ENCODE measurements at regions not wholly inside any gene's neighbourhood (a gene's known extent, or its start where the extent isn't known, plus 50 kb on each side); places are given as distances from the start of the nearest gene placed in this dataset.

DNA sequence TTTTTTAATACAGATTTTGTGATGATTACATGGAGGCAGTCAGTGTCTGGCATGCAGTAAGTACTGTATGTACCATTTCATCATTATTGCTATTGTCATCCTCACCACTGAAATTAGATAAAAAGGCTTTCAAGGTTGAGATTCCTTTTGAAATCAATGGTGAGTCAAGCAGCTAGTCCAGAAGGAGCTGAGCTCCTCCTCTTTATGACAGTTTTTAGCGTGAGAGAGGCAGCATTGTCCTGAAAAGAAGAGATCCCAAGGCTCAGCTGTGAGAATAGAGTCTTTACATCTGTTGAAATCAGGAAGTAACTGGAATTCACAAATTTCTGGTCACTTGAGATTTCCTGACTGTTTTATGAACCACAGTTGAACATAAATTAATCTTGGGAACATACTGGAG is 161.9 kb downstream of the PAX1 start:
- intact Hi-C loops (cut with micrococcal nuclease) = no loop called here

DNA sequence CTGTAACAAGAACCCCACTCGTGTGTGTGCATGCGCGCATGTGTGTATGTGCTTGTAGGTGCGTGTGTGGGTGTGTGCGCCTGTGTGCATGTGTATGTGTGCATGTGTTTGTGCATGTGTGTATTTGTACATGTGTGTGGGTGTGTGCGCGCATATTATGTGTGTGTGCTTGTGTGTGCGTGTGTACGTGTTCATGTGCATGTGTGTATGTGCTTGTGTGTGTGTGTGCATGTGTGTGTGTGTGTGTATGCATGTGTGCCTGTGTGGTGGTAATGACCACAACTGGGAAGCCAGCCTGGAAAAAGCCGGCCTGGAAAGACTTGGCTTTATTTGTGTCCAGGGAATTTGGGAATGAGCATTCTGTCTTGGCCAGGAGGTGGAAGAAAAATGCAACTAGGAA is 157.5 kb downstream of the PAX1 start:
- intact Hi-C loops (cut with micrococcal nuclease) = no loop called here

DNA sequence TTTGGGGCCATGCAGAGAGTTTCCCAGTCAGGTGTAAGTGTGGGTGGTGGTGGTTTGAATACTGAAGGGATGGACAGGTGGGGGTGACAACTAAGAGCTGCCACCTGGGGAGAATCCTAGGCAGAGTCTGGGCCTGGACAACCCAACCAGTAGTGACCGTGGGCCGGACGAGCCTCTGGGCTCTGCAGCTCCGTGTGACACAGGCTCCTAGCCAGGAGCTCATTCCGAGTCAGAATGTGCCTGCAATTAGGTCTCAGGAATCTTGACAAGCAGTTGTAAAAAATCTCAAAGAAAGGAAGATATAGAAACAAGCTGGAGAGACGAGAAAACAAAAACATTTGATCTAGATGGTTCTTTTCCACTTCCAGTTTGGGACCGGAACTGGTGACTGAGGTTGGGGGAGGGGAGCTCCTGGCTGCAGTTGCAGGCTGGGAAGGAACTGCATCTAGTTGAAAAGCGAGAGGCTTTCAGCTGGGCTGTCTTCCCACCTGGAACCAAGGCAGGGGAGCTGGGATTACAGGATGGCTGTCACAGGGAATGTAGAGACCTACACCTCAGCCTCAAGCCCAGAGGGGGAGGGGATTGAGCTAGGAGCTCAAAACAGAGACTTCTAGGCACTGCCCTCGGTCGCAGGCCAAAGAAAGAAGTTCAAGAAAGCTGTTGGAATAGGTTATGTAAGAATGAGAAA is 156.9 kb downstream of the PAX1 start:
- intact Hi-C loops (cut with micrococcal nuclease) = no loop called here

DNA sequence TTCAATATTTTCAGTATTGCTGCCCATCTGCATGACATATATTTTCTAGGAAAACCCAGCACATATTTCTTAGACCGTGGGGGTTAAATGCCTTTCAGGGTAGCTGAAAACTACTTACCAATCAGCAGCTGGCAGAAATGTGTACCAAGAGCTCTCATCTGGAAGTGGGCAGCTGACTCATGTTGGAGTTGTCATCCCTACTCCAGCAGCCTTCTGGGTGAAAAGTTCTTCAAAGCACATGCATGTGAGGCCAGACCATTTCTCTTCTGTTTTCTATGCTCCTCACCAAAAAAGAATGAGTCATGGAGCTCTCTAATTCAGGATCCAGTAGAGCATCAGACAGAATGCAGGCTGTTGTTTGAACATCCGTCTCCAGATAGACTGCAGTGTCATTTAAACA is 135.5 kb downstream of the PAX1 start:
- intact Hi-C loops (cut with micrococcal nuclease) = no loop called here

DNA sequence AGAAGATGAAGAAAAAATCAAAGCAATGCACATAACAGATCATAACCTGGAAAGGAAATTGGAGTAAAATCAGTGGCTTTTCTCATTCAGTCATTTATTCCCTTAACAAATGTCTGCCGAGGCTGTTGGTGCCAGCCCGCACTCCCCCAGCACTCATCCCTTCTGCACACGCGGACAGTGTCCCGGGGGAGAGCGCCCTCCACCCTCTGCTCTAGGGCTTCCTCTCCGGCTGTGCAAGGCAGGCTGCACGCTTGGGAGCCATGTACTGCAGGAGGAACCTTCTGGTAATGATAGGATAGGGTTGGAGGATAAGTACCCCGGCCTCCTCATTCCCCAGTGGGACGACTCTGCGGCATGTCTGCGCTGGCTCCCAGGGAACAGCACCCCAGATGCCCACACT is 134.5 kb downstream of the PAX1 start:
- intact Hi-C loops (cut with micrococcal nuclease) = no loop called here

DNA sequence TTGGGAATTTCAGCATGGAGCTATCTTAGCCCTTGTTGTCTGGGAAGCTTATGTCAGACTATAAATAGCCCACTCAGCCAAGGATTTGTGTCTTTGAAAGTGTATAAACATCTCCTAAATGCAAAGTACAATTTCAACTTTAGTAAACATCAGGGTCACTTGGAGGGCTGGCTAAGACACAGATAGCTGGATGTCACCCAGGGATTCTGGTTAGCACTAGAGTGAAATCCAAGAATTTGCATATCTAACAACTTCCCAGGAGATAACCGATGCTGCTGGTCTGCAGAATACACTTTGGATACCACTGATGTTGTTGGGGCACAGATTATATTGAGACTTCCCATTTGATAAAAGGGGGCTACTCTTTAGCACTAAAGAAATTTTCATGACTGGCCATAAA is 130.9 kb downstream of the PAX1 start:
- intact Hi-C loops (cut with micrococcal nuclease) = no loop called here

DNA sequence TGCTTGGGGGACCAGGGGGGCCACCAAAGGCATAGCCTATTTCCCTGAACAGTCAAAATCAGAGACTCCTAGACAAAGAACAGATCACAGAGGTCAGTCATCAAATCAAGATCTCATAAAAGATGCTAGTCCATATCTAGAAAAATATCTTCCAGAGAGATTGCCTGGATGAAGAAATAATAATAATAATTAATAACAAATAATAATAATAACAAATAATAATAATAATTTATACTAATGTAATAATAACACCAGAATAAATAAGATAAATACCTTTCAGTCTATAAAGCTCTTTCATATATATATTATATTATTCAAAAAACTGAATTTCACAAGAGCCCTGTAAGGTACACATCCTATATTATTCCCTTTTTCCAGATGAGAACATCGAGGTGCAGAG is 129.6 kb downstream of the PAX1 start:
- intact Hi-C loops (cut with micrococcal nuclease) = no loop called here

DNA sequence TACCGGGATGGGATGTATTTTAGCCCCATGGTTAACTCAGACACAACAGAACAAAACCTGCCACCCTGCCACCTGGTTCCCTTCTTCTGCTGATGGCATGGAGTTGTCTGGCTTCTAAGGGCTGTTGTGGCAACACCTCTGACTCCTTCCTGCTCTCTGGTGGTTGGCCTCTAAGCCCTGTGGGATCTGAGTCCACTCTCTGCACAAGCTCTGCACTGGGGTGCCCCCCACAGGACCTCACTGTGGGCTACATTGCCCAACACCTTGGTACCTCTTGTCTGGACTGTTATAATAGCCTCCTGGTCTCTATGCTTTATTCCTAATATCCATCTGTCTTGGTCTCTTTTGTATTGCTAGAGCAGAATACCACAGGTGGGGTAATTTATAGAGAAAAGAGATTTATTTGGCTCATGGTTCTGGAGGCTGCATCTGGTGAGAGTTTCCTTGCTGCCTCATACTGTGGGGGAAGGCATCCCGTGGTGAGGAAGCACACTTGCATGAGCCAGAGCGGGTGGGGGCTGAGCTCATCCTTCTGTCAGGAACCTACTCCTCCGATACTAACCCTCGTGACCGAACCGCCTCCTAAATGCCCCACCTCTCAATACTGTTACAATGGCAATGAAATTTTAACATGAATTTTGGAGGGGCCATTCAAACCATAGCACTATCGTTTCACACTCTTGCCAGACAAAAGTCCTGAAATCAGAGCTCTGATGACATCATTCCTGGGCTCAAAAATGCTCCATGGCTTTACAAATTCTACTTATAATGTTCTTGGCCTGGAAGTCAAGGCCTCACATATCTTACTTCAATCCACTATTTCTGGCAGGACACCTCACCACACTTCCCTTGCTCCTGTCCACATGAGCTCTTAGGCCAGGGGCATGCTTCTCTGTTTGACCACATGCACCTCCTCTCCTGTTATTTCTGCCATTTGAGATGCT is 127.2 kb downstream of the PAX1 start:
- intact Hi-C loops (cut with micrococcal nuclease) = no loop called here

DNA sequence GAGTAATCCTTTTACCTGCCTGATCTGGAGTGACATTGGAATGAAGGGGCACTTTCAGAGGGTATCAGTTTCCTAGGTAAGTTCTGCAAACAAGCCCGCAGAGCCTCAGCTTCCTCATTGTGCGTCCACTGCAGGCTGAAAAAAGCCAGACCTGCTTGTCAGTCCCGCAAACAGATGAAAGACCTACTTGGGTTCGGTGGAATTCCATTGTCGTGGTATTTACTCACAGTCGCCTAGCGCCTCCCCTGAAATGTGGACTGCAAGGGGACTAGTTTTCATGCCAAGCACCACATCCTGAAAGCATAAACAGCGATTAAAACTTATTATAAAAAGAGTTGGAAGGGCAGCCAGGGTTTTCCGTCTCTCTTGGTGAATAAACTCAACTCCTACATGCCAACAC is 121.5 kb downstream of the PAX1 start:
- intact Hi-C loops (cut with micrococcal nuclease) = no loop called here

DNA sequence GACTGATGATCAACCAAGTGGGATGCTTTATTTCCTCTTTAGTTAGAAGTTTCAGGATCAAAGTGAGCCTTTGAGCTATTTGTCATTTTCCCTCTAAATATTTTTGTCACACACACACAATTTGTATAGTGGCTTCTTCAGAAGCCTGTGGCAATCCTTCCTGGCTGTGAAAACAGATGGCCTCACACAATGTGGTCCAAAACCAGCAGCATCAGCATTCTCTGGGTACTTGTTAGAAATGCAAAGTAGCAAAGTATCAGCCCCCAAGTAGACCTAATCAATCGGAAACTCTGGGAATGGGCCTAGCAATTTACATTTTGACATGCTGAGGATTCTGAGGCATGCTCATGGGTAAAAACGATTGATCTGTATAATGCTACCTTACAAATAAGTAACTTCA is 115.9 kb downstream of the PAX1 start:
- intact Hi-C loops (cut with micrococcal nuclease) = no loop called here

DNA sequence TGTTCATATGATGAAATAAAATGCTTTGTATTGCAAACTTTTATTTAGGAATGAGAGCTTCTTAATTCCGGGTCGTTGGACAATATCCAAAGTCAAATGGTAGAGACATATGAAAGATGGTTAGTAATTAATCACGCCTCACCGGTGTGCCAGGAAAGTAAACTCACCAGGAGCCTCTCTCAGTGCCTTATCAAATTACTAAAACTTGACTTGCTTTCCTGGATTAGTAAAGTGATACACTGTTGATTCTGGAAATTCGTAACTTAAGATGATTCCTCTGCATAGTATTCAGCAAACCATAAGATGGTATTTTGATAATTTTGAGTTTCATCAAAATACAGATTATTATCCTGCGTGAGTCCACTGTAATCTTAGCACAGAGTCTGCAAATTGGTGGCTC is 115.2 kb downstream of the PAX1 start:
- intact Hi-C loops (cut with micrococcal nuclease) = no loop called here

DNA sequence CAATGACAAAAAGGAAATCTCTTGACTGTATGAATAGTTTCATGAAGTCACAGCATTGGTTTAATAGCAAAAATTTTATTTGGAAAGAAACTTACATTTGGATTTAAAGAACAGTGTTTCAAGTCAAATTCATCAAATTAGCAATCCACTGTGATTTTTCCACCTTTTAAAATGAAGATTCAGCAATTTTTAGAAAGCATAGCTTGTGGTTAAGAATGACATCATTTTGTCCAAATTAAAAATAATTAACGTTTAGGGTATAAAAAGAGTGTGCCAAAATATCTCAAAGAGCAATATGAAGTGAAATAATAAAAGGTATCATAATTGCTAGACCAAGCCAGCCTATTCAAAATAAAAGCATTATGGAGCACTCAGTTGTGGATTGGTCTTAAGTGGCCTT is 114.6 kb downstream of the PAX1 start:
- intact Hi-C loops (cut with micrococcal nuclease) = no loop called here

DNA sequence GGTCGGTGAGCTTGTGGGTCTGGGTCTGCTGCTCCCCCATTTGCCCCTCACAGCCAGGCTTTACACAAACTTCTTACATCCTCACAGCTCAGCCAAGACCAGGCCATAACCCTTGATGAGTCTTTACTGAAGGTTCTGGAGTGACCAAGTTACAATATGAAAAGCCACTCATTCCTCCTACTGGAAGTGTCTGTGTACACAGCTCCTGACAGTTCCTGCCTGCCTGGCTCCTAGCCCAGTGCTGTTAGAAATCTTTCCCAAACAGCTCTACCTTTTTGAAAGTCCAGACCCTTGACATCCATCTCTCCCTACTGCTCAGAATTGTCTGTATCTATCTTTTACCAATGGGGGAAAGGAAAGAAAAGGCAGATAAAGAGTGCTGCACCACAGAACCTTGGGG is 106.9 kb downstream of the PAX1 start:
- intact Hi-C loops (cut with micrococcal nuclease) = no loop called here

DNA sequence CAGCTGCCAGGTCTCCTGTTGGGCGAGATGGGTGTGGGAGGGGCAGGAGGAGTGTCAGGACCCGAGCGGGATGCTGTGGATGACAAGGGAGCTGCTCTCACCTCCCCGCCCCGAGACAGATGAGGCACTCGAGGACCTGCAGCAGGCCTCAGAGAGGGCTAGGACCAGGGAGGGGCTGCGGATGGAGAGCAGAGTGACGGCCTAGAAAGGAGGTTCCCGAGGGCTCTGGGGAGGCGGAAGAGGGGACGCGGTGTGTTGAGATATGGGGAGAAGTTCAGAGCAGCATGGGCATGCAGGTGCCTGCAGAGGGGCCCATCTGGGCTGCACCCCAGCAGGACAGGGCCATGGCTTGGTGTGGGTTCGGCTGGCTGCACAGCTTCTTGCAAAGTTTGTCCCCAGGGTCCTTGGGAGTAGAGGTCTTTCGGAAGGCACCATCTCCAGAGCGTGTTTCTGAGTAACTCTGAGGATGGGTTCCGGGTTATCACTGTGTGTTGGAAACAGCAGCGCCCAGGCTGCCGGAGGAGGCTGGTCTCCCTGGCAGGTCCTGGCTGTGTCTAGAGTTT is 104.6 kb downstream of the PAX1 start:
- intact Hi-C loops (cut with micrococcal nuclease) = no loop called here

DNA sequence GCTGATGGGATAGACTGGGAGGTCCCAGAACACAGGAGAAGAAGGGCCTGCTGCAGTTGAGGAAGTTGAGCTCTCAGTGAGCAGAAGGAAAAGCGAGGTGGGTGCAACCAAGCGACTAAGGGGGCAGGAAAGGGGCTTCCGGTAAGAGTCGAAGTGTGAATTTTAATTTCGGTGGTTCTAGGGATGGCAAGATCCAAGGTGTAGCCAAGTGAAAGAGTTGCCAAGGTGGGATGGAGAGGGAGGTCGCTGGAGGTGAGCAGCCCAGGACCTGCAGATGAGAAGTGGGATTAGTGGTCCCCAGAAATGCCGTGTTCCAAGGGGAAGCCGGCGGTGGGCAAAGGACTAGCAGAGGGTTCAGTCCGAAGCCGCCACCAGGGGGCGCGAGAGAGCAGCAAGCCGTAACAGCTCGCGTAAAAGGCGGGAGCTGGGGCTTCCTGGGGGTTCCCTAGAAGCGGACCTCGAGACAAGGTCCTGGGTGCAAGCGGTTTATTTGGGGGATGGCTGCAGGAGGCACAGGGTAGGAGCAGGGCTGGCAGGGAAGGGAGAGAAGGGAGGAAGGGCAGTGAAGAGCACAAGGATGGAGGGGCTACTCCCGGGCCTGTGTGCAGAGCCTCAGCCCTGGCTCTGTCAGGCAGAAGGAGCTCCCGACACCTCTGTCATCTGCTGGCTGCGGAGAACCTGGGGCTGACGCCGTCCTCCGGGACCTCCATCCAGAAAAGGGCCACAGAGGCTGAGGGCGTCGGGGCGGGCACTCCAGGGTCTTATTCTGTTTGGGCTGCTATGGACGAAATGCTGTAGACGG is 103.6 kb downstream of the PAX1 start:
- intact Hi-C loops (cut with micrococcal nuclease) = no loop called here

DNA sequence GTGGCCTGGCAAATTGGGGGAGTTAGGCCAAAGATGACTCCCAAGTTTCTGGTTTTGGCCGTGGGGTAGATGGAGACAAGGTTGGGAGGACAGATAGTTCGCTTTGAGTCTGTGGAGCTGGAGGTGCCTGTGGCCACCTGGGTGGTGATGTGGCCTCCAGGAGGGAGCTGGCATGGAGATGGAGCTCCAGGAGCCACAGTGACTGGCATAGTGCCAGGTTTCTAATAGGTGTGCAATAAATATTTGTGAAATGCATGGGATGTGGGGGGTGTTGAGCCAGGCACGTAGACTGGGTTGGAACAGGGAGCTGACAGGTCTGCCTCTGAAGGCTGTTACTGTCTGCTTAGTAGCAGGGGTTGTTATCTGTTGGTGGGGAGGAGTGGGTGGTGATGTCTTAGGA is 102.7 kb downstream of the PAX1 start:
- intact Hi-C loops (cut with micrococcal nuclease) = no loop called here

DNA sequence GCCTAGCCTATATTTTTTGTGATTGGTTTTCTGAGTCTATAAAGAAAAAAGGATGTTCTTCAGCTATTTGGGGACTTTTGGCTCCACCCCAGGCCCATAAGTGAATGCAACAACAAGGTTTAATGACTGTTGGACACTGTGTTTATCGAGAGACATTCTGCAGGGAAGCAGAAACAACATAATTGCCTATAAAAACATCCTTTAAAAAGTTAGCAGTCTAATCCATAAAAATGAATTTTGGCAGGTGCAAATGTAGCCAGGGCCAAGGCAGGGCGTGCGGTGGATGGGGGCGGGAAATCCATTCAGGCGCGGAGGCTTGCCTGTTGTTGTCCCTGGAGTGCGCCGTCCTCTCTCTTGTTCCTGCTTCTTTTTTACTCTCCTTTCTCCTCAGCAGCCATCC is 99.3 kb downstream of the PAX1 start:
- intact Hi-C loops (cut with micrococcal nuclease) = no loop called here

DNA sequence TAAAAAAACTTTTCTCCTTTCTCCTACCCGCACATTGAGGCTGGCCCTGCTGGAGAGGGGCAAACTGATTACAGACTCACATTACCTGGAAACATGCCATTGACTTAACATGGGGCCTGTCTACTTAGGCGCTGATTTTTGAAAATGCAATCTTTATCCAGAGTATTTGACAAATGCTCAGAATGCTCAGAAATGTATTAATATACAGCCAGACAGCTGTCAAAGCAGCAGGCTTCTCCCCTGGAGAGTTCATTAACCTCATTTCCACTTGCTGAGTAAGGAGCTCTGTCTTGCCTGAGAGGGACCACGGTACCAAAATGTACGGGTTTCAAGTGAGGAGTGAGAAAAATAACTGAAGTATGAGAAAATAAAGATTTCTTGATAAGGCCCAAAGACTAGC is 95.7 kb downstream of the PAX1 start:
- intact Hi-C loops (cut with micrococcal nuclease) = no loop called here

DNA sequence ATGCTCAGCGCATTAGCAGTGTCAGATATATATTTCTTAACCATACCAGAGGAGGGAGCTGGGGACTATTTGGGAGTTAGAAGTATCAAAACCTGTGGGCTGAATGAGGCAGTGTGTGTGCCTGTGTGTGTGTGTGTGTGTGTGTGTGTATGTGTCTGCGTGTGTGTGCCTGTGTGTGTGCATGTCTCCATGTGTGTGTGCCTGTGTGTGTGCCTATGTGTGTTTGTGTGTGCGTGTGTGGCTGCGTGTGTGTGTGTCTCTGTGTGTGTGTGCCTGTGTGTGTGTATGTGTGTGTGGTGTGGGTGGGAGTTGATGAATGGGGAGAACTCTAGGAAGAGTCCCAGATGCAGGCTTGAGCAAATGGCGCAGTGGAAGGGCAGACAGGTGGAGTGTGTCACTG is 92.9 kb downstream of the PAX1 start:
- intact Hi-C loops (cut with micrococcal nuclease) = no loop called here

DNA sequence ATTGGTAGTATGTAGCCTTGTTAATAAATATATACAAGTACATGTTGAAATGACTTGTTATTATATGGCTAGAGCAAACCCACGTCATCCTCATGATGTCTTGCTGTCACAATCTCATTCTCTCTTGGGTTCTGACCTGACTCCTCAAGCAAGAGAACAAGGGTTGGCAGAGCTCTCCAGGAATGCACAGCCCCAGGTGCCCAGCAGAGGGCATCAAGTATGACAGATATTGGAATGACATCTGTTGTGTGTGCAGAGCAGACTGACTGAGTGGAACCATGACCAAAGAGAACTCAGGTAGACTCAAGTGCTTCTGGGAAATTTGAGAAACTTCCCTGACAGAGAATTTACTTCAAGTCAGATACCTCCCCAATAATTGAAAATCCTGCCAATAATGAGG is 90.6 kb downstream of the PAX1 start:
- intact Hi-C loops (cut with micrococcal nuclease) = no loop called here

DNA sequence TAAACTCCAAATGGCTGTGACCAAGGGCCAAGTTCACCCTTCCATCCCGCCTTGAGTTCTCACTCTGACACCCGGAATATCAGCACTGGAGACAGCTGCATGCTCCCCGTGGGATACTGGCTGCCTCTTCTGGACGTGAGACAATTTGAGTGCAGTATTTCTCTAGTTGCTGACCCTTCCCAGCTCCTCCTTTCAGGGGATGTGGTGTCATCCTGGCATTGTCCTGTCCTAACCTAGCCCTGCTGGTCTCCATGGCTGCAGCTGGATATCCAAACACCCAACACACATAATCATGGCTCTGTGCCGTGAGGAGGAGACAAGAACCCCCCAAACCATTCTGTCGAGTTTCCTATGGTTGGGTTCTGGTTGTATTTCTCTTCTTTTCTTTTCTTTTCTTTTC is 82.6 kb downstream of the PAX1 start:
- intact Hi-C loops (cut with micrococcal nuclease) = no loop called here
